Neural cell (in vitro differentiated cells): ENCODE measurements at regions not wholly inside any gene's neighbourhood (a gene's known extent, or its start where the extent isn't known, plus 50 kb on each side); places are given as distances from the start of the nearest gene placed in this dataset.

ENCODE experiments used
- H2AFZ ChIP-seq: fragments of 200-600, 300-800 bp; sonication (generic), shearing (Covaris generic); 2 replicates; pipeline ENCODE4 v1.6.0; 2014; ENCODE audit warnings: low read depth, mild to moderate bottlenecking, antibody characterized with exemption, low read length, moderate library complexity
- H3F3A ChIP-seq: fragments of 200-600 bp; shearing (Covaris generic); 2 replicates; pipeline ENCODE4 v1.6.1; 2016; ENCODE audit warnings: mild to moderate bottlenecking, moderate library complexity, mixed read lengths, antibody characterized with exemption, low read length; ENCODE audit not compliant: insufficient read depth, poor library complexity, severe bottlenecking
- H3K27ac ChIP-seq: fragments of 200-600, 300-800 bp; sonication (generic), shearing (Covaris generic); 2 replicates; pipeline ENCODE4 v1.5.1; 2014; ENCODE audit warnings: mild to moderate bottlenecking, low read length, moderate library complexity
- H3K27me3 ChIP-seq: fragments of 300-800, 200-600 bp; sonication (generic), shearing (Covaris generic); 2 replicates; pipeline ENCODE4 v1.6.0; 2014; ENCODE audit warnings: mild to moderate bottlenecking, low read depth, low read length, moderate library complexity; ENCODE audit not compliant: insufficient read depth
- H3K36me3 ChIP-seq: fragments of 300-800, 200-600 bp; sonication (generic), shearing (Covaris generic); 2 replicates; pipeline ENCODE4 v1.5.1; 2014; ENCODE audit warnings: mild to moderate bottlenecking, antibody characterized with exemption, low read length, moderate library complexity; ENCODE audit not compliant: insufficient read depth
- H3K4me2 ChIP-seq: fragments of 300-800, 200-600 bp; sonication (generic), shearing (Covaris generic); 2 replicates; pipeline ENCODE4 v1.6.0; 2014; ENCODE audit warnings: mild to moderate bottlenecking, low read length
- H3K4me3 ChIP-seq: fragments of 300-800, 200-600 bp; sonication (generic), shearing (Covaris generic); 2 replicates; pipeline ENCODE4 v1.5.1; 2014; ENCODE audit warnings: mild to moderate bottlenecking, low read length, moderate library complexity
- H3K79me2 ChIP-seq: fragments of 200-600 bp; shearing (Covaris generic); replicated peaks from 2 replicates; pipeline ENCODE4 v1.6.0; 2014; ENCODE audit warnings: mild to moderate bottlenecking, low read length, moderate library complexity; ENCODE audit not compliant: insufficient read depth
- H3K9ac ChIP-seq: fragments of 300-800, 200-600 bp; sonication (generic), shearing (Covaris generic); 2 replicates; pipeline ENCODE4 v1.6.1; 2016; ENCODE audit warnings: mild to moderate bottlenecking, low read length, mixed read lengths
- H3K9me2 ChIP-seq: fragments of 200-600 bp; shearing (Covaris generic); 2 replicates; pipeline ENCODE4 v1.6.1; 2016; ENCODE audit warnings: mild to moderate bottlenecking, low read length, mixed read lengths; ENCODE audit not compliant: insufficient read depth
- H3K9me3 ChIP-seq: fragments of 200-600, 300-800 bp; sonication (generic), shearing (Covaris generic); 2 replicates; pipeline ENCODE4 v1.6.1; 2016; ENCODE audit warnings: mild to moderate bottlenecking, mixed run types, low read length, moderate library complexity, mixed read lengths
- H4K20me1 ChIP-seq: fragments of 200-600 bp; shearing (Covaris generic); 2 replicates; pipeline ENCODE4 v1.6.1; 2016; ENCODE audit warnings: mild to moderate bottlenecking, mixed run types; ENCODE audit not compliant: insufficient read depth
- EP300 ChIP-seq: fragments of 450-650 bp; conservative IDR thresholded peaks from 2 replicates; pipeline ENCODE4 v1.6.1; 2014; ENCODE audit warnings: antibody characterized with exemption, mild to moderate bottlenecking, moderate library complexity; ENCODE audit not compliant: poor library complexity, severe bottlenecking
- EZH2 ChIP-seq: fragments of 200-600, 300-800 bp; shearing (Covaris generic), sonication (generic); IDR thresholded peaks from 2 replicates; pipeline ENCODE4 v1.6.1; 2014; ENCODE audit warnings: antibody characterized with exemption, low read length, borderline replicate concordance, mild to moderate bottlenecking; ENCODE audit not compliant: insufficient read depth, poor library complexity, severe bottlenecking
- MXI1 ChIP-seq: fragments of 450-650 bp; conservative IDR thresholded peaks from 2 replicates; pipeline ENCODE4 v1.6.1; 2014; ENCODE audit warnings: antibody characterized with exemption, mild to moderate bottlenecking; ENCODE audit not compliant: poor library complexity, severe bottlenecking
- POLR2AphosphoS5 ChIP-seq: IDR thresholded peaks from 2 replicates; pipeline ENCODE4 v1.6.1; 2012
- RAD21 ChIP-seq: fragments of 450-650 bp; conservative IDR thresholded peaks from 2 replicates; pipeline ENCODE4 v1.6.1; 2014; ENCODE audit warnings: antibody characterized with exemption, mild to moderate bottlenecking, moderate library complexity
- SMC3 ChIP-seq: fragments of 450-650 bp; conservative IDR thresholded peaks from 2 replicates; pipeline ENCODE4 v1.6.1; 2014; ENCODE audit warnings: antibody characterized with exemption, mild to moderate bottlenecking, moderate library complexity; ENCODE audit not compliant: poor library complexity
- TAF1 ChIP-seq: IDR thresholded peaks from 2 replicates; pipeline ENCODE4 v1.6.1; 2012; ENCODE audit warnings: low read depth
- TF ChIP-seq, protein P1 (sequence below): IDR thresholded peaks from 2 replicates; pipeline ENCODE4 v1.6.1; 2012; ENCODE audit warnings: borderline replicate concordance
- TF ChIP-seq, protein P2 (sequence below): fragments of 450-650 bp; IDR thresholded peaks from 2 replicates; pipeline ENCODE4 v1.5.1; 2014; ENCODE audit warnings: antibody characterized with exemption, mild to moderate bottlenecking, moderate library complexity; ENCODE audit not compliant: poor library complexity, severe bottlenecking

DNA sequence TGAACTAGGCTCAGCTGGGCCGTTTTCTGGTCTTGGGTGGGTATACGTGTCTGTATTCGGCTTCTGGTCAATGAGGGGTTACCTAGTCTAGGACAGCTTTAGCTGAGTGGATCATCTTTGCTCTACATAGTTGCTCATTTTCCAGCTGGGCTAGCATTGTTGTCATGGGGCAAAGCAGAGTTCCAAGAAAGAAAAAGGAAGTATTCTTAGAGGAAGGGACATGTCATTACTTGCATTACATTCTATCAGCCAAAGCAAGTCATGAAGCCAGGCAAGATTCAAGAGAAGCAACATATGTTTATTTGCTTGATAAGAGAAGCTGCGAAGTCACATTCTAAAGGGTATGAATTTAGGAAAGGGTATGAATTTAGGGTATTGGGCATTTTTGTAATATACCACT lies 396.5 kb downstream of the ZNF608 start:
- TF ChIP-seq EP300 (no peak), POLR2AphosphoS5 (no peak), MXI1 (no peak), RAD21 (no peak), TAF1 (no peak), EZH2 (no peak), SMC3 (no peak)
- TF ChIP-seq, protein P1, sequence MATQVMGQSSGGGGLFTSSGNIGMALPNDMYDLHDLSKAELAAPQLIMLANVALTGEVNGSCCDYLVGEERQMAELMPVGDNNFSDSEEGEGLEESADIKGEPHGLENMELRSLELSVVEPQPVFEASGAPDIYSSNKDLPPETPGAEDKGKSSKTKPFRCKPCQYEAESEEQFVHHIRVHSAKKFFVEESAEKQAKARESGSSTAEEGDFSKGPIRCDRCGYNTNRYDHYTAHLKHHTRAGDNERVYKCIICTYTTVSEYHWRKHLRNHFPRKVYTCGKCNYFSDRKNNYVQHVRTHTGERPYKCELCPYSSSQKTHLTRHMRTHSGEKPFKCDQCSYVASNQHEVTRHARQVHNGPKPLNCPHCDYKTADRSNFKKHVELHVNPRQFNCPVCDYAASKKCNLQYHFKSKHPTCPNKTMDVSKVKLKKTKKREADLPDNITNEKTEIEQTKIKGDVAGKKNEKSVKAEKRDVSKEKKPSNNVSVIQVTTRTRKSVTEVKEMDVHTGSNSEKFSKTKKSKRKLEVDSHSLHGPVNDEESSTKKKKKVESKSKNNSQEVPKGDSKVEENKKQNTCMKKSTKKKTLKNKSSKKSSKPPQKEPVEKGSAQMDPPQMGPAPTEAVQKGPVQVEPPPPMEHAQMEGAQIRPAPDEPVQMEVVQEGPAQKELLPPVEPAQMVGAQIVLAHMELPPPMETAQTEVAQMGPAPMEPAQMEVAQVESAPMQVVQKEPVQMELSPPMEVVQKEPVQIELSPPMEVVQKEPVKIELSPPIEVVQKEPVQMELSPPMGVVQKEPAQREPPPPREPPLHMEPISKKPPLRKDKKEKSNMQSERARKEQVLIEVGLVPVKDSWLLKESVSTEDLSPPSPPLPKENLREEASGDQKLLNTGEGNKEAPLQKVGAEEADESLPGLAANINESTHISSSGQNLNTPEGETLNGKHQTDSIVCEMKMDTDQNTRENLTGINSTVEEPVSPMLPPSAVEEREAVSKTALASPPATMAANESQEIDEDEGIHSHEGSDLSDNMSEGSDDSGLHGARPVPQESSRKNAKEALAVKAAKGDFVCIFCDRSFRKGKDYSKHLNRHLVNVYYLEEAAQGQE = no peak
- TF ChIP-seq, protein P2, sequence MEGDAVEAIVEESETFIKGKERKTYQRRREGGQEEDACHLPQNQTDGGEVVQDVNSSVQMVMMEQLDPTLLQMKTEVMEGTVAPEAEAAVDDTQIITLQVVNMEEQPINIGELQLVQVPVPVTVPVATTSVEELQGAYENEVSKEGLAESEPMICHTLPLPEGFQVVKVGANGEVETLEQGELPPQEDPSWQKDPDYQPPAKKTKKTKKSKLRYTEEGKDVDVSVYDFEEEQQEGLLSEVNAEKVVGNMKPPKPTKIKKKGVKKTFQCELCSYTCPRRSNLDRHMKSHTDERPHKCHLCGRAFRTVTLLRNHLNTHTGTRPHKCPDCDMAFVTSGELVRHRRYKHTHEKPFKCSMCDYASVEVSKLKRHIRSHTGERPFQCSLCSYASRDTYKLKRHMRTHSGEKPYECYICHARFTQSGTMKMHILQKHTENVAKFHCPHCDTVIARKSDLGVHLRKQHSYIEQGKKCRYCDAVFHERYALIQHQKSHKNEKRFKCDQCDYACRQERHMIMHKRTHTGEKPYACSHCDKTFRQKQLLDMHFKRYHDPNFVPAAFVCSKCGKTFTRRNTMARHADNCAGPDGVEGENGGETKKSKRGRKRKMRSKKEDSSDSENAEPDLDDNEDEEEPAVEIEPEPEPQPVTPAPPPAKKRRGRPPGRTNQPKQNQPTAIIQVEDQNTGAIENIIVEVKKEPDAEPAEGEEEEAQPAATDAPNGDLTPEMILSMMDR = no peak
- no peaks in the 10 kb centered on the region for H4K20me1 ChIP-seq

DNA sequence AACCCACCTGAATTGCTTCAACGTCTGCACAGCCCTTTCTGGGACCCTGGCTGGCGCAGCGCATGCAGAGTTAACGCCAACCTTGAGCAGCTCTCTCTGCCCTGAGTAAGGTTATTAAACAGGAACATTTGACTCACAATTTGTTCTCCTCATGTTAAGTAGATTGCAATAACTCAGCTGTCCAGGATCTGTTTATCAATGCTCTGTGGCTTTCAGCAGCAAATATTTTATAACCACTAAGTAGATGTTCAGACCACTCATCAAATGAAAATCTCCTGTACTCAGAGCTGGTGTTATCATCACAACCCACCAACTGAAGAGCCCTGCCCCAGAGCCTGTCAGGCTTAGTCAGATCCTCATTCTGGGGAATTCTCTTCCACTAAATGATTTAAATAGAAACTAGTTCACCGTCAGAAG lies 403.0 kb downstream of the ZNF608 start:
- Histone ChIP-seq H3K27me3 (no peaks in the 10 kb centered on the region), H3K9ac (no peak overlapping the region), H3F3A (no peaks in the 10 kb centered on the region), H4K20me1 (no peaks in the 10 kb centered on the region), H3K36me3 (no peaks in the 10 kb centered on the region), H3K9me2 (no peaks in the 10 kb centered on the region), H3K4me2 (no peak overlapping the region), H3K4me3 (no peak overlapping the region), H3K9me3 (no peaks in the 10 kb centered on the region), H2AFZ (no peak overlapping the region), H3K79me2 (no peaks in the 10 kb centered on the region), H3K27ac (no peak overlapping the region)
- TF ChIP-seq EZH2 = no peak
- TF ChIP-seq, protein P2 = no peak
- no peak for TF ChIP-seq SMC3
- TF ChIP-seq POLR2AphosphoS5 = no peak
- TF ChIP-seq, protein P1 = no peak
- TF ChIP-seq EP300 = no peak
- no peak for TF ChIP-seq MXI1
- TF ChIP-seq TAF1 = no peak
- TF ChIP-seq RAD21 = no peak

More for the DNA sequence above, 396.5 kb downstream of the ZNF608 start:
- no peak overlapping the region for H3K27ac ChIP-seq
- H3K4me3 ChIP-seq = no peak overlapping the region
- H3K4me2 ChIP-seq = no peak overlapping the region
- H3F3A ChIP-seq = no peaks in the 10 kb centered on the region
- no peaks in the 10 kb centered on the region for H3K9me3 ChIP-seq
- no peaks in the 10 kb centered on the region for H3K36me3 ChIP-seq
- H3K9ac ChIP-seq = no peak overlapping the region
- no peaks in the 10 kb centered on the region for H3K9me2 ChIP-seq
- no peak overlapping the region for H2AFZ ChIP-seq
- H3K27me3 ChIP-seq = no peaks in the 10 kb centered on the region
- no peaks in the 10 kb centered on the region for H3K79me2 ChIP-seq
